ENCODE measurements at regions not wholly inside any gene's neighbourhood (a gene's known extent, or its start where the extent isn't known, plus 50 kb on each side); places are given as distances from the start of the nearest gene placed in this dataset.
"Not testable (repeated sequence)": the region's sequence is repeated elsewhere in the genome, so short reads cannot be mapped to it uniquely, and the experiment has no call there.

GRCh38 chr2:156779416-156780120, 343.4 kb downstream of the GPD2 start:
- ATAC-seq (no peak), DNase-seq (no peak)
- Mint-ChIP-seq H3K36me3 (no peaks in the 10 kb centered on the region), H3K4me3 (no peak overlapping the region), H3K9me3 (peaks cover 0 to 4% (median 0%) of the 10 kb centered on the region in 11 donors), H3K27me3 (peaks cover 0 to 5% (median 0%) of the 10 kb centered on the region in 5 donors), H3K27ac (no peak overlapping the region), H3K4me1 (no peaks in the 10 kb centered on the region)
- Histone ChIP-seq H3K4me1 (ENCODE audit: control insufficient read depth in 2 of 2, insufficient read depth in 2 of 2, low read length in 2 of 2) (no peaks in the 10 kb centered on the region), H3K4me3 (ENCODE audit: low read length) (no peak overlapping the region), H3K27ac (ENCODE audit: low read depth, low read length) (no peak overlapping the region), H3K27me3 (ENCODE audit: control insufficient read depth in 2 of 2, insufficient read depth in 2 of 2, low read length in 2 of 2) (no peaks in the 10 kb centered on the region), H3K36me3 (ENCODE audit: control insufficient read depth in 2 of 3, insufficient read depth in 3 of 3, low read length in 3 of 3) (no peaks in the 10 kb centered on the region), H3K9me3 (ENCODE audit: control insufficient read depth in 2 of 3, low read length in 3 of 3) (no peaks in the 10 kb centered on the region)
- POLR2A ChIA-PET = no interaction called here
- intact Hi-C loops (cut with micrococcal nuclease) = no loop called here
- CTCF ChIA-PET = no interaction called here

- H3K27me3 ChIP-seq (ENCODE audit: control insufficient read depth in 2 of 2, insufficient read depth in 2 of 2, low read length in 2 of 2); ATAC-seq; DNase-seq; H3K4me1 ChIP-seq (ENCODE audit: control insufficient read depth in 2 of 2, insufficient read depth in 2 of 2, low read length in 2 of 2); H3K4me3 Mint-ChIP-seq; H3K27ac ChIP-seq (ENCODE audit: low read depth, low read length); intact Hi-C loops (cut with micrococcal nuclease); H3K36me3 Mint-ChIP-seq; POLR2A ChIA-PET; H3K9me3 Mint-ChIP-seq; H3K27me3 Mint-ChIP-seq; H3K4me1 Mint-ChIP-seq; H3K4me3 ChIP-seq (ENCODE audit: low read length); H3K36me3 ChIP-seq (ENCODE audit: control insufficient read depth in 2 of 3, insufficient read depth in 3 of 3, low read length in 3 of 3); H3K9me3 ChIP-seq (ENCODE audit: control insufficient read depth in 2 of 3, low read length in 3 of 3); H3K27ac Mint-ChIP-seq; CTCF ChIA-PET: not testable (repeated sequence)
These were observed 345.5 kb downstream of the GPD2 start for GRCh38 chr2:156781677-156782076.

- no peak overlapping the region for H3K4me3 Mint-ChIP-seq
- no peak for ATAC-seq
- H3K9me3 Mint-ChIP-seq = peaks cover 0 to 4% (median 0%) of the 10 kb centered on the region in 11 donors
- no peaks in the 10 kb centered on the region for H3K9me3 ChIP-seq (ENCODE audit: control insufficient read depth in 2 of 3, low read length in 3 of 3)
- H3K4me1 Mint-ChIP-seq = no peaks in the 10 kb centered on the region
- H3K27me3 ChIP-seq (ENCODE audit: control insufficient read depth in 2 of 2, insufficient read depth in 2 of 2, low read length in 2 of 2) = no peaks in the 10 kb centered on the region
- POLR2A ChIA-PET = no interaction called here
- H3K4me1 ChIP-seq (ENCODE audit: control insufficient read depth in 2 of 2, insufficient read depth in 2 of 2, low read length in 2 of 2) = no peaks in the 10 kb centered on the region
- no peak for DNase-seq
- no peak overlapping the region for H3K27ac Mint-ChIP-seq
- H3K36me3 ChIP-seq (ENCODE audit: control insufficient read depth in 2 of 3, insufficient read depth in 3 of 3, low read length in 3 of 3) = no peaks in the 10 kb centered on the region
- H3K36me3 Mint-ChIP-seq = no peaks in the 10 kb centered on the region
- CTCF ChIA-PET = interaction anchor here (0.5 kb wide), 1 partner anchor 22 kb away, joined by 3 read pairs; no protein-coding TSS in a partner anchor
- no peak overlapping the region for H3K27ac ChIP-seq (ENCODE audit: low read depth, low read length)
- intact Hi-C loops (cut with micrococcal nuclease) = no loop called here
- no peak overlapping the region for H3K4me3 ChIP-seq (ENCODE audit: low read length)
- H3K27me3 Mint-ChIP-seq = peaks cover 0 to 9% (median 2%) of the 10 kb centered on the region in 5 donors
These were observed 348.0 kb downstream of the GPD2 start for GRCh38 chr2:156784020-156784701.

- H3K9me3 Mint-ChIP-seq = peaks cover 0 to 11% (median 0%) of the 10 kb centered on the region in 11 donors
- H3K4me1 Mint-ChIP-seq = no peaks in the 10 kb centered on the region
- no peaks in the 10 kb centered on the region for H3K36me3 Mint-ChIP-seq
- H3K27me3 Mint-ChIP-seq = peaks cover 0 to 9% (median 2%) of the 10 kb centered on the region in 5 donors
- H3K36me3 ChIP-seq (ENCODE audit: control insufficient read depth in 2 of 3, insufficient read depth in 3 of 3, low read length in 3 of 3) = no peaks in the 10 kb centered on the region
- ATAC-seq (no peak), DNase-seq (no peak)
- no peak overlapping the region for H3K27ac Mint-ChIP-seq
- no peak overlapping the region for H3K4me3 Mint-ChIP-seq
- H3K27me3 ChIP-seq (ENCODE audit: control insufficient read depth in 2 of 2, insufficient read depth in 2 of 2, low read length in 2 of 2) = no peaks in the 10 kb centered on the region
- no peak overlapping the region for H3K4me3 ChIP-seq (ENCODE audit: low read length)
- ChIA-PET POLR2A (no interaction called here), CTCF (no interaction called here)
- intact Hi-C loops (cut with micrococcal nuclease) = no loop called here
- H3K9me3 ChIP-seq (ENCODE audit: control insufficient read depth in 2 of 3, low read length in 3 of 3) = no peaks in the 10 kb centered on the region
- H3K27ac ChIP-seq (ENCODE audit: low read depth, low read length) = no peak overlapping the region
- no peaks in the 10 kb centered on the region for H3K4me1 ChIP-seq (ENCODE audit: control insufficient read depth in 2 of 2, insufficient read depth in 2 of 2, low read length in 2 of 2)
These were observed 351.3 kb downstream of the GPD2 start for GRCh38 chr2:156787517-156787916.

GRCh38 chr2:156790343-156791037, 354.3 kb downstream of the GPD2 start:
- POLR2A ChIA-PET = no interaction called here
- Histone ChIP-seq H3K27ac (ENCODE audit: low read depth, low read length) (no peak overlapping the region), H3K27me3 (ENCODE audit: control insufficient read depth in 2 of 2, insufficient read depth in 2 of 2, low read length in 2 of 2) (no peaks in the 10 kb centered on the region), H3K4me3 (ENCODE audit: low read length) (no peak overlapping the region), H3K9me3 (ENCODE audit: control insufficient read depth in 2 of 3, low read length in 3 of 3) (no peaks in the 10 kb centered on the region), H3K36me3 (ENCODE audit: control insufficient read depth in 2 of 3, insufficient read depth in 3 of 3, low read length in 3 of 3) (no peaks in the 10 kb centered on the region), H3K4me1 (ENCODE audit: control insufficient read depth in 2 of 2, insufficient read depth in 2 of 2, low read length in 2 of 2) (no peaks in the 10 kb centered on the region)
- no peaks in the 10 kb centered on the region for H3K4me1 Mint-ChIP-seq
- intact Hi-C loops (cut with micrococcal nuclease) = no loop called here
- H3K27ac Mint-ChIP-seq = no peak overlapping the region
- DNase-seq = no peak
- no peak for ATAC-seq
- peaks cover 0 to 9% (median 5%) of the 10 kb centered on the region in 5 donors for H3K27me3 Mint-ChIP-seq
- CTCF ChIA-PET = no interaction called here
- peaks cover 0 to 11% (median 0%) of the 10 kb centered on the region in 11 donors for H3K9me3 Mint-ChIP-seq
- no peaks in the 10 kb centered on the region for H3K36me3 Mint-ChIP-seq
- H3K4me3 Mint-ChIP-seq = no peak overlapping the region

GRCh38 chr2:156792242-156792840, 356.2 kb downstream of the GPD2 start:
- no peak overlapping the region for H3K27ac ChIP-seq (ENCODE audit: low read depth, low read length)
- H3K9me3 ChIP-seq (ENCODE audit: control insufficient read depth in 2 of 3, low read length in 3 of 3) = no peaks in the 10 kb centered on the region
- no peaks in the 10 kb centered on the region for H3K36me3 ChIP-seq (ENCODE audit: control insufficient read depth in 2 of 3, insufficient read depth in 3 of 3, low read length in 3 of 3)
- CTCF ChIA-PET = no interaction called here
- DNase-seq (no peak), ATAC-seq (no peak)
- no peaks in the 10 kb centered on the region for H3K36me3 Mint-ChIP-seq
- POLR2A ChIA-PET = interaction anchor here (0.6 kb wide), 1 partner anchor 9 kb away, joined by 3 read pairs; no protein-coding TSS in a partner anchor
- no peaks in the 10 kb centered on the region for H3K4me1 Mint-ChIP-seq
- H3K27me3 ChIP-seq (ENCODE audit: control insufficient read depth in 2 of 2, insufficient read depth in 2 of 2, low read length in 2 of 2) = no peaks in the 10 kb centered on the region
- no peaks in the 10 kb centered on the region for H3K4me1 ChIP-seq (ENCODE audit: control insufficient read depth in 2 of 2, insufficient read depth in 2 of 2, low read length in 2 of 2)
- H3K9me3 Mint-ChIP-seq = peaks cover 0 to 11% (median 0%) of the 10 kb centered on the region in 11 donors
- H3K27me3 Mint-ChIP-seq = peaks cover 0 to 7% (median 2%) of the 10 kb centered on the region in 5 donors
- H3K4me3 Mint-ChIP-seq = no peak overlapping the region
- intact Hi-C loops (cut with micrococcal nuclease) = no loop called here
- H3K4me3 ChIP-seq (ENCODE audit: low read length) = no peak overlapping the region
- H3K27ac Mint-ChIP-seq = no peak overlapping the region
